ENCODE measurements at regions not wholly inside any gene's neighbourhood (a gene's known extent, or its start where the extent isn't known, plus 50 kb on each side); places are given as distances from the start of the nearest gene placed in this dataset.
"Not testable (repeated sequence)": the region's sequence is repeated elsewhere in the genome, so short reads cannot be mapped to it uniquely, and the experiment has no call there.

GRCh38 chr2:111527707-111528400, 356.1 kb downstream of the ANAPC1 start:
- not testable (repeated sequence) for H3F3A ChIP-seq (ENCODE audit: low read depth); H3K27me3 ChIP-seq (ENCODE audit: insufficient read depth, low read length, poor library complexity, severe bottlenecking); H2AFZ ChIP-seq (ENCODE audit: low read length); H3K9me3 ChIP-seq (ENCODE audit: insufficient read depth, low read depth, low read length); H3K4me2 ChIP-seq (ENCODE audit: low read depth, low read length, poor library complexity, severe bottlenecking); H3K4me1 ChIP-seq (ENCODE audit: insufficient read depth, low read length, poor library complexity, severe bottlenecking); H3K79me2 ChIP-seq (ENCODE audit: insufficient read depth, low read length); H3K9ac ChIP-seq (ENCODE audit: low read depth, low read length, poor library complexity, severe bottlenecking); H3K36me3 ChIP-seq (ENCODE audit: insufficient read depth, low read length); H3K4me3 ChIP-seq (ENCODE audit: low read length, poor library complexity, severe bottlenecking); H4K20me1 ChIP-seq (ENCODE audit: insufficient read depth, low read length, poor library complexity, severe bottlenecking); H3K9me2 ChIP-seq (replicated peaks; ENCODE audit: low read depth, low read length)

GRCh38 chr2:111529022-111529421, 355.0 kb downstream of the ANAPC1 start:
- H2AFZ ChIP-seq (ENCODE audit: low read length); H3K9me2 ChIP-seq (replicated peaks; ENCODE audit: low read depth, low read length); H3K9ac ChIP-seq (ENCODE audit: low read depth, low read length, poor library complexity, severe bottlenecking); H3K4me1 ChIP-seq (ENCODE audit: insufficient read depth, low read length, poor library complexity, severe bottlenecking); H3K4me3 ChIP-seq (ENCODE audit: low read length, poor library complexity, severe bottlenecking); H4K20me1 ChIP-seq (ENCODE audit: insufficient read depth, low read length, poor library complexity, severe bottlenecking); H3K36me3 ChIP-seq (ENCODE audit: insufficient read depth, low read length); H3F3A ChIP-seq (ENCODE audit: low read depth); H3K79me2 ChIP-seq (ENCODE audit: insufficient read depth, low read length); H3K4me2 ChIP-seq (ENCODE audit: low read depth, low read length, poor library complexity, severe bottlenecking); H3K9me3 ChIP-seq (ENCODE audit: insufficient read depth, low read depth, low read length); H3K27me3 ChIP-seq (ENCODE audit: insufficient read depth, low read length, poor library complexity, severe bottlenecking): not testable (repeated sequence)

- not testable (repeated sequence) for H4K20me1 ChIP-seq (ENCODE audit: insufficient read depth, low read length, poor library complexity, severe bottlenecking); H3K9me3 ChIP-seq (ENCODE audit: insufficient read depth, low read depth, low read length); H3K36me3 ChIP-seq (ENCODE audit: insufficient read depth, low read length); H2AFZ ChIP-seq (ENCODE audit: low read length); H3K9me2 ChIP-seq (replicated peaks; ENCODE audit: low read depth, low read length); H3F3A ChIP-seq (ENCODE audit: low read depth); H3K4me3 ChIP-seq (ENCODE audit: low read length, poor library complexity, severe bottlenecking); H3K4me2 ChIP-seq (ENCODE audit: low read depth, low read length, poor library complexity, severe bottlenecking); H3K9ac ChIP-seq (ENCODE audit: low read depth, low read length, poor library complexity, severe bottlenecking); H3K4me1 ChIP-seq (ENCODE audit: insufficient read depth, low read length, poor library complexity, severe bottlenecking); H3K27me3 ChIP-seq (ENCODE audit: insufficient read depth, low read length, poor library complexity, severe bottlenecking); H3K79me2 ChIP-seq (ENCODE audit: insufficient read depth, low read length)
Observed at GRCh38 chr2:111530239-111530965, 353.6 kb downstream of the ANAPC1 start.

- not testable (repeated sequence) for H3K9ac ChIP-seq (ENCODE audit: low read depth, low read length, poor library complexity, severe bottlenecking); H3K4me1 ChIP-seq (ENCODE audit: insufficient read depth, low read length, poor library complexity, severe bottlenecking); H4K20me1 ChIP-seq (ENCODE audit: insufficient read depth, low read length, poor library complexity, severe bottlenecking); H3K9me2 ChIP-seq (replicated peaks; ENCODE audit: low read depth, low read length); H3K79me2 ChIP-seq (ENCODE audit: insufficient read depth, low read length); H3K4me2 ChIP-seq (ENCODE audit: low read depth, low read length, poor library complexity, severe bottlenecking); H2AFZ ChIP-seq (ENCODE audit: low read length); H3K36me3 ChIP-seq (ENCODE audit: insufficient read depth, low read length); H3F3A ChIP-seq (ENCODE audit: low read depth); H3K27me3 ChIP-seq (ENCODE audit: insufficient read depth, low read length, poor library complexity, severe bottlenecking); H3K4me3 ChIP-seq (ENCODE audit: low read length, poor library complexity, severe bottlenecking); H3K9me3 ChIP-seq (ENCODE audit: insufficient read depth, low read depth, low read length)
Observed at GRCh38 chr2:111532682-111533556, 351.1 kb downstream of the ANAPC1 start.

GRCh38 chr2:111533557-111534247, 350.3 kb downstream of the ANAPC1 start:
- not testable (repeated sequence) for H2AFZ ChIP-seq (ENCODE audit: low read length)

More at GRCh38 chr2:111533557-111534247, 350.3 kb downstream of the ANAPC1 start:
- H3K4me3 ChIP-seq (ENCODE audit: low read length, poor library complexity, severe bottlenecking); H3F3A ChIP-seq (ENCODE audit: low read depth); H3K9me3 ChIP-seq (ENCODE audit: insufficient read depth, low read depth, low read length); H4K20me1 ChIP-seq (ENCODE audit: insufficient read depth, low read length, poor library complexity, severe bottlenecking); H3K4me1 ChIP-seq (ENCODE audit: insufficient read depth, low read length, poor library complexity, severe bottlenecking); H3K9me2 ChIP-seq (replicated peaks; ENCODE audit: low read depth, low read length); H3K79me2 ChIP-seq (ENCODE audit: insufficient read depth, low read length); H3K27me3 ChIP-seq (ENCODE audit: insufficient read depth, low read length, poor library complexity, severe bottlenecking); H3K4me2 ChIP-seq (ENCODE audit: low read depth, low read length, poor library complexity, severe bottlenecking); H3K36me3 ChIP-seq (ENCODE audit: insufficient read depth, low read length); H3K9ac ChIP-seq (ENCODE audit: low read depth, low read length, poor library complexity, severe bottlenecking): not testable (repeated sequence)
